ENCODE measurements at regions not wholly inside any gene's neighbourhood (a gene's known extent, or its start where the extent isn't known, plus 50 kb on each side); places are given as distances from the start of the nearest gene placed in this dataset.

GRCh38 chr11:70524096-70524922 is 126.0 kb downstream of the CTTN start:
- TF ChIP-seq CTCF (IDR thresholded peaks at IDR 0.05) (no peak), ELF1 (IDR thresholded peaks at IDR 0.05) (no peak), TCF12 (IDR thresholded peaks at IDR 0.05) (no peak)

Data from SK-N-SH (cell line).